A549 (cell line): ENCODE measurements at regions not wholly inside any gene's neighbourhood (a gene's known extent, or its start where the extent isn't known, plus 50 kb on each side); places are given as distances from the start of the nearest gene placed in this dataset.

Source experiments
- CHD2 ChIP-seq: fragments of 150-350 bp; IDR thresholded peaks from 2 replicates; pipeline ENCODE4 v1.6.1; 2014; ENCODE audit warnings: low read length; ENCODE audit not compliant: partially characterized antibody
- EP300 ChIP-seq, 2 experiments: fragments of >200 bp; sonication (Bioruptor Twin); formaldehyde crosslinking; IDR thresholded peaks; 2 replicates in 1 of 2; 3 replicates in 1 of 2; pipeline ENCODE4 v1.6.1; 2016 to 2017
- ESRRA ChIP-seq: fragments of 150-350 bp; IDR thresholded peaks from 2 replicates; pipeline ENCODE4 v1.6.1; 2014; ENCODE audit warnings: mild to moderate bottlenecking, low read length, borderline replicate concordance
- HOXA7 ChIP-seq: fragments of 250-450 bp; sonication (Bioruptor Pico); IDR thresholded peaks from 2 replicates; pipeline ENCODE4 v1.5.0; 2020; ENCODE audit warnings: mild to moderate bottlenecking, moderate library complexity
- JUN ChIP-seq, 2 experiments: fragments of >200 bp; sonication (Bioruptor Twin); formaldehyde crosslinking; IDR thresholded peaks; 2 replicates in 1 of 2; 3 replicates in 1 of 2; pipeline ENCODE4 v1.6.1; 2016 to 2017
- POLR2A ChIP-seq: IDR thresholded peaks from 2 replicates; pipeline ENCODE4 v1.6.1; 2012; ENCODE audit warnings: mild to moderate bottlenecking, low read length
- TF ChIP-seq, protein P1 (sequence below): IDR thresholded peaks from 2 replicates; pipeline ENCODE4 v1.6.1; 2012
- TF ChIP-seq, protein P2 (sequence below): fragments of >200 bp; sonication (Bioruptor Twin); formaldehyde crosslinking; IDR thresholded peaks from 3 replicates; pipeline ENCODE4 v1.5.1; 2016
- TF ChIP-seq, protein P3 (sequence below): IDR thresholded peaks from 2 replicates; pipeline ENCODE4 v1.6.1; 2012
- TF ChIP-seq, protein P4 (sequence below): fragments of 450-650 bp; IDR thresholded peaks from 2 replicates; pipeline ENCODE4 v1.6.1; 2014; ENCODE audit warnings: antibody characterized with exemption
- TF ChIP-seq, protein P5 (sequence below): fragments of 150-350 bp; IDR thresholded peaks from 2 replicates; pipeline ENCODE4 v1.6.1; 2014; ENCODE audit warnings: low read depth, mild to moderate bottlenecking, low read length
- TF ChIP-seq, protein P6 (sequence below): fragments of 200-600 bp; sonication (generic); IDR thresholded peaks from 2 replicates; pipeline ENCODE4 v1.6.1; 2016; ENCODE audit warnings: antibody characterized with exemption, mild to moderate bottlenecking, moderate library complexity

DNA sequence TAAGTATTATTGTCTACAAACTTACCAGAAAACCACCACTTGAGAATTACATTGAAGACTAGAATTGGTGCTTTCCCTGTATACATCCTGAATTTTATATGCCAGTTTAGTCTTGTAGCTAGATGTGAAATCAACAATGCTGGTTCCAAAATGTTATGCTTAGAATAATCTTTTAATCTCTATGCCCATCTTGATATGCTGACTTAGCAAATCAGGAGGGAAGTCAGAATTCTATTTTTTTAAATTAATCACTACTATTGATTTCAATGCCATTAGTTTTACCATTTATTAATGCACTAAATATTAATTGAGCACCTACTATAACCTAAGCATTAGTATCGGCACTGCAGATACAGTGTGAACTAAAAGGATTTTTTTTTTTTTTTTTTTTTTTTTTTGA, 641.6 kb upstream of the ADGRL4 start:
- TF ChIP-seq, protein P1, sequence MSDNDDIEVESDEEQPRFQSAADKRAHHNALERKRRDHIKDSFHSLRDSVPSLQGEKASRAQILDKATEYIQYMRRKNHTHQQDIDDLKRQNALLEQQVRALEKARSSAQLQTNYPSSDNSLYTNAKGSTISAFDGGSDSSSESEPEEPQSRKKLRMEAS: no peak
- TF ChIP-seq, protein P2, sequence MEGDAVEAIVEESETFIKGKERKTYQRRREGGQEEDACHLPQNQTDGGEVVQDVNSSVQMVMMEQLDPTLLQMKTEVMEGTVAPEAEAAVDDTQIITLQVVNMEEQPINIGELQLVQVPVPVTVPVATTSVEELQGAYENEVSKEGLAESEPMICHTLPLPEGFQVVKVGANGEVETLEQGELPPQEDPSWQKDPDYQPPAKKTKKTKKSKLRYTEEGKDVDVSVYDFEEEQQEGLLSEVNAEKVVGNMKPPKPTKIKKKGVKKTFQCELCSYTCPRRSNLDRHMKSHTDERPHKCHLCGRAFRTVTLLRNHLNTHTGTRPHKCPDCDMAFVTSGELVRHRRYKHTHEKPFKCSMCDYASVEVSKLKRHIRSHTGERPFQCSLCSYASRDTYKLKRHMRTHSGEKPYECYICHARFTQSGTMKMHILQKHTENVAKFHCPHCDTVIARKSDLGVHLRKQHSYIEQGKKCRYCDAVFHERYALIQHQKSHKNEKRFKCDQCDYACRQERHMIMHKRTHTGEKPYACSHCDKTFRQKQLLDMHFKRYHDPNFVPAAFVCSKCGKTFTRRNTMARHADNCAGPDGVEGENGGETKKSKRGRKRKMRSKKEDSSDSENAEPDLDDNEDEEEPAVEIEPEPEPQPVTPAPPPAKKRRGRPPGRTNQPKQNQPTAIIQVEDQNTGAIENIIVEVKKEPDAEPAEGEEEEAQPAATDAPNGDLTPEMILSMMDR: no peak
- no peak for TF ChIP-seq POLR2A
- TF ChIP-seq HOXA7 (CRISPR knock-in tag): no peak
- no peak for TF ChIP-seq CHD2
- TF ChIP-seq EP300 (IDR thresholded peaks at IDR 0.05): no peak
- TF ChIP-seq ESRRA: no peak
- TF ChIP-seq, protein P3, sequence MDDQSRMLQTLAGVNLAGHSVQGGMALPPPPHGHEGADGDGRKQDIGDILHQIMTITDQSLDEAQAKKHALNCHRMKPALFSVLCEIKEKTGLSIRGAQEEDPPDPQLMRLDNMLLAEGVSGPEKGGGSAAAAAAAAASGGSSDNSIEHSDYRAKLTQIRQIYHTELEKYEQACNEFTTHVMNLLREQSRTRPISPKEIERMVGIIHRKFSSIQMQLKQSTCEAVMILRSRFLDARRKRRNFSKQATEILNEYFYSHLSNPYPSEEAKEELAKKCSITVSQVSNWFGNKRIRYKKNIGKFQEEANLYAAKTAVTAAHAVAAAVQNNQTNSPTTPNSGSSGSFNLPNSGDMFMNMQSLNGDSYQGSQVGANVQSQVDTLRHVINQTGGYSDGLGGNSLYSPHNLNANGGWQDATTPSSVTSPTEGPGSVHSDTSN: no peak
- TF ChIP-seq, protein P4, sequence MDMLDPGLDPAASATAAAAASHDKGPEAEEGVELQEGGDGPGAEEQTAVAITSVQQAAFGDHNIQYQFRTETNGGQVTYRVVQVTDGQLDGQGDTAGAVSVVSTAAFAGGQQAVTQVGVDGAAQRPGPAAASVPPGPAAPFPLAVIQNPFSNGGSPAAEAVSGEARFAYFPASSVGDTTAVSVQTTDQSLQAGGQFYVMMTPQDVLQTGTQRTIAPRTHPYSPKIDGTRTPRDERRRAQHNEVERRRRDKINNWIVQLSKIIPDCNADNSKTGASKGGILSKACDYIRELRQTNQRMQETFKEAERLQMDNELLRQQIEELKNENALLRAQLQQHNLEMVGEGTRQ: no peak
- TF ChIP-seq JUN (IDR thresholded peaks at IDR 0.05): no peak
- TF ChIP-seq, protein P5, sequence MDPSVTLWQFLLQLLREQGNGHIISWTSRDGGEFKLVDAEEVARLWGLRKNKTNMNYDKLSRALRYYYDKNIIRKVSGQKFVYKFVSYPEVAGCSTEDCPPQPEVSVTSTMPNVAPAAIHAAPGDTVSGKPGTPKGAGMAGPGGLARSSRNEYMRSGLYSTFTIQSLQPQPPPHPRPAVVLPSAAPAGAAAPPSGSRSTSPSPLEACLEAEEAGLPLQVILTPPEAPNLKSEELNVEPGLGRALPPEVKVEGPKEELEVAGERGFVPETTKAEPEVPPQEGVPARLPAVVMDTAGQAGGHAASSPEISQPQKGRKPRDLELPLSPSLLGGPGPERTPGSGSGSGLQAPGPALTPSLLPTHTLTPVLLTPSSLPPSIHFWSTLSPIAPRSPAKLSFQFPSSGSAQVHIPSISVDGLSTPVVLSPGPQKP: no peak
- TF ChIP-seq, protein P6, sequence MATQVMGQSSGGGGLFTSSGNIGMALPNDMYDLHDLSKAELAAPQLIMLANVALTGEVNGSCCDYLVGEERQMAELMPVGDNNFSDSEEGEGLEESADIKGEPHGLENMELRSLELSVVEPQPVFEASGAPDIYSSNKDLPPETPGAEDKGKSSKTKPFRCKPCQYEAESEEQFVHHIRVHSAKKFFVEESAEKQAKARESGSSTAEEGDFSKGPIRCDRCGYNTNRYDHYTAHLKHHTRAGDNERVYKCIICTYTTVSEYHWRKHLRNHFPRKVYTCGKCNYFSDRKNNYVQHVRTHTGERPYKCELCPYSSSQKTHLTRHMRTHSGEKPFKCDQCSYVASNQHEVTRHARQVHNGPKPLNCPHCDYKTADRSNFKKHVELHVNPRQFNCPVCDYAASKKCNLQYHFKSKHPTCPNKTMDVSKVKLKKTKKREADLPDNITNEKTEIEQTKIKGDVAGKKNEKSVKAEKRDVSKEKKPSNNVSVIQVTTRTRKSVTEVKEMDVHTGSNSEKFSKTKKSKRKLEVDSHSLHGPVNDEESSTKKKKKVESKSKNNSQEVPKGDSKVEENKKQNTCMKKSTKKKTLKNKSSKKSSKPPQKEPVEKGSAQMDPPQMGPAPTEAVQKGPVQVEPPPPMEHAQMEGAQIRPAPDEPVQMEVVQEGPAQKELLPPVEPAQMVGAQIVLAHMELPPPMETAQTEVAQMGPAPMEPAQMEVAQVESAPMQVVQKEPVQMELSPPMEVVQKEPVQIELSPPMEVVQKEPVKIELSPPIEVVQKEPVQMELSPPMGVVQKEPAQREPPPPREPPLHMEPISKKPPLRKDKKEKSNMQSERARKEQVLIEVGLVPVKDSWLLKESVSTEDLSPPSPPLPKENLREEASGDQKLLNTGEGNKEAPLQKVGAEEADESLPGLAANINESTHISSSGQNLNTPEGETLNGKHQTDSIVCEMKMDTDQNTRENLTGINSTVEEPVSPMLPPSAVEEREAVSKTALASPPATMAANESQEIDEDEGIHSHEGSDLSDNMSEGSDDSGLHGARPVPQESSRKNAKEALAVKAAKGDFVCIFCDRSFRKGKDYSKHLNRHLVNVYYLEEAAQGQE: no peak
